IMR-90 (cell line): ENCODE measurements at regions not wholly inside any gene's neighbourhood (a gene's known extent, or its start where the extent isn't known, plus 50 kb on each side); places are given as distances from the start of the nearest gene placed in this dataset.

Source experiments
- ATAC-seq: fragments of 200-7000 bp; cut with Tn5 transposase; 2 replicates; pipeline ENCODE4 v1.9.1; 2020; ENCODE audit warnings: low read depth, mild to moderate bottlenecking, moderate library complexity
- BruUV-seq: library from RNA; stranded (reverse); fragments of 400-500 nt; replicated peaks from 2 replicates; lab custom pipeline; 2021; lab: Mats Ljungman, UMichigan
- CTCF ChIA-PET: fragments of 300-600 bp; formaldehyde crosslinking; extraction: SDS; loops from one replicate; lab custom pipeline; 2021; ENCODE audit warnings: antibody characterized with exemption; lab: Yijun Ruan, JAX
- POLR2A ChIA-PET: fragments of 300-600 bp; sonication (Branson Sonifier 250); formaldehyde crosslinking; loops from one replicate; lab custom pipeline; 2022; ENCODE audit warnings: antibody characterized with exemption; ENCODE audit not compliant: unreplicated experiment; lab: Charles Lee
- DNase-seq: peaks from one replicate; pipeline ENCODE4 v3.0.0; 2013
- H2AFZ ChIP-seq: replicated peaks from 2 replicates; pipeline ENCODE3; 2013; ENCODE audit warnings: low read length, mild to moderate bottlenecking; ENCODE audit not compliant: poor library complexity
- H2AK5ac ChIP-seq: 2 replicates; pipeline ENCODE4 v1.6.1; 2013; ENCODE audit warnings: low read depth, low read length, inconsistent platforms
- H2AK9ac ChIP-seq: replicated peaks from 2 replicates; pipeline ENCODE3; 2013; ENCODE audit warnings: mild to moderate bottlenecking, low read depth, low read length, moderate library complexity; ENCODE audit not compliant: poor library complexity
- H2BK120ac ChIP-seq: 2 replicates; pipeline ENCODE4 v1.6.1; 2013; ENCODE audit warnings: low read depth, low read length, inconsistent platforms
- H2BK15ac ChIP-seq: 3 replicates; pipeline ENCODE4 v1.6.1; 2013; ENCODE audit warnings: low read depth, low read length, inconsistent platforms
- H2BK20ac ChIP-seq: 2 replicates; pipeline ENCODE4 v1.6.1; 2013; ENCODE audit warnings: low read depth, mild to moderate bottlenecking, inconsistent platforms, low read length, moderate library complexity
- H2BK5ac ChIP-seq: 2 replicates; pipeline ENCODE4 v1.6.1; 2013; ENCODE audit warnings: mild to moderate bottlenecking, low read depth, low read length, inconsistent platforms; ENCODE audit not compliant: poor library complexity, severe bottlenecking
- H3K14ac ChIP-seq: replicated peaks from 2 replicates; pipeline ENCODE4 v1.6.1; 2013; ENCODE audit warnings: low read depth, low read length, inconsistent platforms
- H3K18ac ChIP-seq: 2 replicates; pipeline ENCODE4 v1.6.1; 2013; ENCODE audit warnings: low read depth, low read length, control low read depth
- H3K23ac ChIP-seq: 2 replicates; pipeline ENCODE4 v1.6.1; 2013; ENCODE audit warnings: low read depth, low read length, inconsistent platforms
- H3K27ac ChIP-seq: 2 replicates; pipeline ENCODE4 v1.5.1; 2013; ENCODE audit warnings: mild to moderate bottlenecking, control low read depth, low read length; ENCODE audit not compliant: insufficient read depth
- H3K27me3 ChIP-seq: 2 replicates; pipeline ENCODE4 v1.6.1; 2013; ENCODE audit warnings: low read length; ENCODE audit not compliant: control insufficient read depth, insufficient read depth
- H3K36me3 ChIP-seq: 2 replicates; pipeline ENCODE4 v1.6.1; 2013; ENCODE audit warnings: low read length, mixed read lengths; ENCODE audit not compliant: control insufficient read depth, insufficient read depth
- H3K4ac ChIP-seq: 2 replicates; pipeline ENCODE4 v1.6.1; 2013; ENCODE audit warnings: low read depth, low read length, inconsistent platforms
- H3K4me1 ChIP-seq: 2 replicates; pipeline ENCODE4 v1.6.1; 2013; ENCODE audit warnings: low read length, mixed read lengths; ENCODE audit not compliant: control insufficient read depth, insufficient read depth
- H3K4me2 ChIP-seq: 2 replicates; pipeline ENCODE4 v1.6.1; 2013; ENCODE audit warnings: low read depth, mild to moderate bottlenecking, control low read depth, low read length, moderate library complexity
- H3K4me3 ChIP-seq: 2 replicates; pipeline ENCODE4 v1.5.1; 2013; ENCODE audit warnings: low read depth, mild to moderate bottlenecking, control low read depth, low read length, moderate library complexity; ENCODE audit not compliant: insufficient read depth
- H3K56ac ChIP-seq: 2 replicates; pipeline ENCODE4 v1.6.1; 2013; ENCODE audit warnings: low read length, inconsistent platforms; ENCODE audit not compliant: insufficient read depth; ENCODE audit errors: extremely low read depth
- H3K79me1 ChIP-seq, 2 experiments: 2 replicates each; pipeline ENCODE4 v1.6.1; 2013; ENCODE audit warnings: low read length in 2 of 2, inconsistent platforms in 1 of 2, low read depth in 1 of 2
- H3K9ac ChIP-seq: 2 replicates; pipeline ENCODE4 v1.6.1; 2013; ENCODE audit warnings: low read depth, low read length, control low read depth
- H3K9me1 ChIP-seq: 2 replicates; pipeline ENCODE4 v1.6.1; 2013; ENCODE audit warnings: low read length, inconsistent platforms; ENCODE audit not compliant: insufficient read depth
- H3K9me3 ChIP-seq: 2 replicates; pipeline ENCODE4 v1.6.1; 2013; ENCODE audit warnings: low read length; ENCODE audit not compliant: control insufficient read depth, insufficient read depth
- H4K20me1 ChIP-seq: 2 replicates; pipeline ENCODE4 v1.6.1; 2013; ENCODE audit warnings: low read length, inconsistent platforms; ENCODE audit not compliant: insufficient read depth
- H4K5ac ChIP-seq: 2 replicates; pipeline ENCODE4 v1.6.1; 2013; ENCODE audit warnings: mild to moderate bottlenecking, low read depth, low read length, control low read depth
- H4K8ac ChIP-seq, 2 experiments: 2 replicates each; pipeline ENCODE4 v1.6.1; 2013; ENCODE audit warnings: low read depth in 2 of 2, low read length in 2 of 2, control low read depth in 1 of 2, inconsistent platforms in 1 of 2
- H4K91ac ChIP-seq: 2 replicates; pipeline ENCODE4 v1.6.1; 2013; ENCODE audit warnings: low read depth, low read length, inconsistent platforms; ENCODE audit not compliant: insufficient read depth
- BHLHE40 ChIP-seq: fragments of 150-350 bp; IDR thresholded peaks from 2 replicates; pipeline ENCODE4 v1.6.1; 2016; ENCODE audit warnings: mild to moderate bottlenecking, low read depth, low read length
- CEBPB ChIP-seq: IDR thresholded peaks from 2 replicates; pipeline ENCODE4 v1.6.1; 2012; ENCODE audit warnings: low read depth, low read length, improper control_type of control experiment
- CHD1 ChIP-seq: IDR thresholded peaks from 2 replicates; pipeline ENCODE4 v1.6.1; 2012; ENCODE audit warnings: low read depth, low read length, improper control_type of control experiment
- FOS ChIP-seq: fragments of 150-350 bp; IDR thresholded peaks from 2 replicates; pipeline ENCODE4 v1.6.1; 2016; ENCODE audit warnings: low read depth, low read length
- MAFK ChIP-seq: IDR thresholded peaks from 2 replicates; pipeline ENCODE4 v1.6.1; 2012; ENCODE audit warnings: low read depth, low read length, improper control_type of control experiment
- MAZ ChIP-seq: IDR thresholded peaks from 2 replicates; pipeline ENCODE4 v1.6.1; 2012; ENCODE audit warnings: low read depth, mild to moderate bottlenecking, low read length, improper control_type of control experiment, moderate library complexity, borderline replicate concordance
- MXI1 ChIP-seq: IDR thresholded peaks from 2 replicates; pipeline ENCODE4 v1.6.1; 2012; ENCODE audit warnings: low read depth, mild to moderate bottlenecking, low read length, moderate library complexity, borderline replicate concordance
- POLR2A ChIP-seq: IDR thresholded peaks from 2 replicates; pipeline ENCODE4 v1.6.1; 2012; ENCODE audit warnings: mild to moderate bottlenecking, low read depth, low read length
- RCOR1 ChIP-seq: IDR thresholded peaks from 2 replicates; pipeline ENCODE4 v1.6.1; 2012; ENCODE audit warnings: mild to moderate bottlenecking, low read length, improper control_type of control experiment; ENCODE audit not compliant: insufficient replicate concordance
- RFX5 ChIP-seq: IDR thresholded peaks from 2 replicates; pipeline ENCODE4 v1.8.0; 2012; ENCODE audit warnings: low read depth, mild to moderate bottlenecking, low read length, moderate library complexity
- SMC3 ChIP-seq: fragments of 150-350 bp; IDR thresholded peaks from 2 replicates; pipeline ENCODE4 v1.6.1; 2016; ENCODE audit warnings: low read depth, mild to moderate bottlenecking, antibody characterized with exemption, low read length, moderate library complexity
- WGBS, 2 experiments: methylation state at CpG; one replicate each; pipeline versions ENCODE4 v1.1.5 to v1.1.7; 2013; ENCODE audit warnings: missing lambda C conversion rate in 2 of 2; ENCODE audit not compliant: insufficient read length in 1 of 2; ENCODE audit errors: extremely low coverage in 2 of 2; 5-methylcytosine and 5-hydroxymethylcytosine counted together
- dilution Hi-C: fragments of 300-500 bp; cut with HindIII; formaldehyde crosslinking; loops from one replicate; pipeline ENCODE4 v1.14.3; 2018; ENCODE audit warnings: low sequenced_read_pairs; ENCODE audit not compliant: unreplicated experiment
- in situ Hi-C: fragments of 300-500 bp; cut with MboI; formaldehyde crosslinking; loops from 3 replicates; pipeline ENCODE4 v1.14.3; 2019; ENCODE audit warnings: low sequenced_read_pairs, inconsistent platforms, mixed read lengths
- intact Hi-C: fragments of 100-400 bp; cut with micrococcal nuclease; formaldehyde crosslinking; loops from 2 replicates; pipeline ENCODE4 v1.10.0; 2022
- TF ChIP-seq, protein P1 (sequence below): fragments of 150-350 bp; IDR thresholded peaks from 2 replicates; pipeline ENCODE4 v1.6.1; 2016; ENCODE audit warnings: low read depth, mild to moderate bottlenecking, low read length, moderate library complexity, borderline replicate concordance
- TF ChIP-seq, protein P2 (sequence below): fragments of 150-350 bp; IDR thresholded peaks from 2 replicates; pipeline ENCODE4 v1.6.1; 2017; ENCODE audit warnings: mild to moderate bottlenecking, antibody characterized with exemption, low read length, low read depth
- TF ChIP-seq, protein P3 (sequence below): conservative IDR thresholded peaks from 2 replicates; pipeline ENCODE4 v1.5.1; 2012; ENCODE audit warnings: mild to moderate bottlenecking, low read depth, low read length, improper control_type of control experiment

DNA sequence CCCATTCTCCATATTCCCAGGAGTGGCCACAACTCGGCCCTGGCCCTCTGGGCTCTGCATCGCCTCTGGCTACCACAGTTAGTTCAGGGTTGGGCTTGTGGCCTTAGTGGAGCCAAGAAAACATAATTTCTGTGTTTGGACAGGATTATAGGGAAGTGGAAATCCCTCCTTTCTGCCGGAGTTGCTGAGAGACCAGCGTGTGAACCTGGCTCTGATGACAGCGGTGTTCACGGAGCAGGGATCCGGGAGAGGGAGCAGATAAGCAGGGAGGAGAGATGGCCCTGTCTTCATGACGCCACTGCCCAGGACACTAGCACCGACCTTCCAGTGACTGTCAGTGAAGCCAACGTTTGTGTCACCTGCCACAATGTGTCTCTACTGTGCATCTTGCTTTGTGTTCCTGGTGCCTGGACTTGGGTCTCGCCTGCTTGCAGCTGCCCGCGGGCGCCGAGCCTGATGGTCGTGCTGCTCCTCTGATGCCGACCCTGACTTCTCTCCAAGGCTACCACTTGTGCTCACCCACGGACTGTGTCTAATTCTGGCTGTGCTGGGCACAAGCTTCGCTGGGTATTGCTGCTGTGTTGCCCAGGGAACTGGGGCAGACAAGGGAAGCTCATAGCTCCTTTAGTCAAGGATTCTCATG is 67.0 kb upstream of the VIPR2 start:
- Histone ChIP-seq H3K9me3 (peaks cover 36% of the 10 kb centered on the region), H3K4me1 (no peaks in the 10 kb centered on the region), H2AK9ac (no peak overlapping the region), H3K23ac (no peak overlapping the region), H4K91ac (no peak overlapping the region), H3K4me3 (no peak overlapping the region), H3K27ac (no peak overlapping the region), H3K18ac (no peak overlapping the region), H3K36me3 (no peaks in the 10 kb centered on the region), H3K27me3 (no peaks in the 10 kb centered on the region), H2AFZ (no peak overlapping the region), H2BK20ac (no peak overlapping the region), H3K4me2 (no peak overlapping the region), H3K56ac (no peak overlapping the region), H3K9ac (no peak overlapping the region), H2BK15ac (no peak overlapping the region), H2BK120ac (no peak overlapping the region), H4K5ac (no peak overlapping the region), H2BK5ac (no peak overlapping the region), H3K79me1 (no peaks in the 10 kb centered on the region), H4K8ac (no peak overlapping the region), H2AK5ac (no peak overlapping the region), H3K9me1 (no peaks in the 10 kb centered on the region), H3K14ac (no peak overlapping the region), H3K4ac (no peak overlapping the region), H4K20me1 (no peaks in the 10 kb centered on the region)
- TF ChIP-seq FOS (no peak), POLR2A (no peak), MXI1 (no peak), CEBPB (no peak), RFX5 (no peak), RCOR1 (no peak), SMC3 (no peak), MAFK (no peak), CHD1 (no peak), BHLHE40 (no peak), MAZ (no peak)
- TF ChIP-seq, protein P1, sequence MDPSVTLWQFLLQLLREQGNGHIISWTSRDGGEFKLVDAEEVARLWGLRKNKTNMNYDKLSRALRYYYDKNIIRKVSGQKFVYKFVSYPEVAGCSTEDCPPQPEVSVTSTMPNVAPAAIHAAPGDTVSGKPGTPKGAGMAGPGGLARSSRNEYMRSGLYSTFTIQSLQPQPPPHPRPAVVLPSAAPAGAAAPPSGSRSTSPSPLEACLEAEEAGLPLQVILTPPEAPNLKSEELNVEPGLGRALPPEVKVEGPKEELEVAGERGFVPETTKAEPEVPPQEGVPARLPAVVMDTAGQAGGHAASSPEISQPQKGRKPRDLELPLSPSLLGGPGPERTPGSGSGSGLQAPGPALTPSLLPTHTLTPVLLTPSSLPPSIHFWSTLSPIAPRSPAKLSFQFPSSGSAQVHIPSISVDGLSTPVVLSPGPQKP: no peak
- TF ChIP-seq, protein P2, sequence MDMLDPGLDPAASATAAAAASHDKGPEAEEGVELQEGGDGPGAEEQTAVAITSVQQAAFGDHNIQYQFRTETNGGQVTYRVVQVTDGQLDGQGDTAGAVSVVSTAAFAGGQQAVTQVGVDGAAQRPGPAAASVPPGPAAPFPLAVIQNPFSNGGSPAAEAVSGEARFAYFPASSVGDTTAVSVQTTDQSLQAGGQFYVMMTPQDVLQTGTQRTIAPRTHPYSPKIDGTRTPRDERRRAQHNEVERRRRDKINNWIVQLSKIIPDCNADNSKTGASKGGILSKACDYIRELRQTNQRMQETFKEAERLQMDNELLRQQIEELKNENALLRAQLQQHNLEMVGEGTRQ: no peak
- TF ChIP-seq, protein P3, sequence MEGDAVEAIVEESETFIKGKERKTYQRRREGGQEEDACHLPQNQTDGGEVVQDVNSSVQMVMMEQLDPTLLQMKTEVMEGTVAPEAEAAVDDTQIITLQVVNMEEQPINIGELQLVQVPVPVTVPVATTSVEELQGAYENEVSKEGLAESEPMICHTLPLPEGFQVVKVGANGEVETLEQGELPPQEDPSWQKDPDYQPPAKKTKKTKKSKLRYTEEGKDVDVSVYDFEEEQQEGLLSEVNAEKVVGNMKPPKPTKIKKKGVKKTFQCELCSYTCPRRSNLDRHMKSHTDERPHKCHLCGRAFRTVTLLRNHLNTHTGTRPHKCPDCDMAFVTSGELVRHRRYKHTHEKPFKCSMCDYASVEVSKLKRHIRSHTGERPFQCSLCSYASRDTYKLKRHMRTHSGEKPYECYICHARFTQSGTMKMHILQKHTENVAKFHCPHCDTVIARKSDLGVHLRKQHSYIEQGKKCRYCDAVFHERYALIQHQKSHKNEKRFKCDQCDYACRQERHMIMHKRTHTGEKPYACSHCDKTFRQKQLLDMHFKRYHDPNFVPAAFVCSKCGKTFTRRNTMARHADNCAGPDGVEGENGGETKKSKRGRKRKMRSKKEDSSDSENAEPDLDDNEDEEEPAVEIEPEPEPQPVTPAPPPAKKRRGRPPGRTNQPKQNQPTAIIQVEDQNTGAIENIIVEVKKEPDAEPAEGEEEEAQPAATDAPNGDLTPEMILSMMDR: no peak
- intact Hi-C loops (no loop called here), dilution Hi-C loops (no loop called here), in situ Hi-C loops (no loop called here)
- no peak for ATAC-seq
- ChIA-PET CTCF (no interaction called here), POLR2A (no interaction called here)
- no TSS peak for BruUV-seq
- WGBS, 2 experiments: 67% methylated on average over 3 of the region's 19 CpGs; no CpG with 5 or more reads in 1 of the 2 experiments
- DNase-seq: no peak
